ENCODE measurements at regions not wholly inside any gene's neighbourhood (a gene's known extent, or its start where the extent isn't known, plus 50 kb on each side); places are given as distances from the start of the nearest gene placed in this dataset.
A peak's percentile ranks its signal among the peaks of the same experiment; 100 is the strongest.

- no peak for TF ChIP-seq Cebpa-rat (IDR thresholded peaks at IDR 0.05)
- H3K27me3 ChIP-seq = no peaks in the 10 kb centered on the region
- no peak overlapping the region for H3K4me3 ChIP-seq
- no peaks in the 10 kb centered on the region for H4K20me1 ChIP-seq
- peaks cover 12% of the 10 kb centered on the region for H3K4me1 ChIP-seq
- H3K9me3 ChIP-seq = no peaks in the 10 kb centered on the region
- peak overlapping the region; percentile 26; the same call in 1 of the 2 replicates for H3K4me2 ChIP-seq
- H3K27ac ChIP-seq = no peak overlapping the region
- no peak overlapping the region for H3K9ac ChIP-seq
- H3K36me3 ChIP-seq = peaks cover 25% of the 10 kb centered on the region
Measured at GRCh38 chr1:223001653-223002634, 141.1 kb downstream of the TLR5 start.

GRCh38 chr1:223003549-223003948 is 139.5 kb downstream of the TLR5 start:
- H3K9ac ChIP-seq = no peak overlapping the region
- peaks cover 19% of the 10 kb centered on the region for H3K4me1 ChIP-seq
- no peak overlapping the region for H3K4me3 ChIP-seq
- H3K4me2 ChIP-seq = no peak overlapping the region
- H3K27ac ChIP-seq = no peak overlapping the region
- TF ChIP-seq Cebpa-rat (IDR thresholded peaks at IDR 0.05) = no peak
- peaks cover 25% of the 10 kb centered on the region for H3K36me3 ChIP-seq
- H4K20me1 ChIP-seq = no peaks in the 10 kb centered on the region
- no peaks in the 10 kb centered on the region for H3K27me3 ChIP-seq
- H3K9me3 ChIP-seq = no peaks in the 10 kb centered on the region

- no peak overlapping the region for H3K9ac ChIP-seq
- H3K27me3 ChIP-seq = no peaks in the 10 kb centered on the region
- no peaks in the 10 kb centered on the region for H4K20me1 ChIP-seq
- H3K36me3 ChIP-seq = peaks cover 25% of the 10 kb centered on the region
- H3K4me1 ChIP-seq = peaks cover 43% of the 10 kb centered on the region
- no peak for TF ChIP-seq Cebpa-rat (IDR thresholded peaks at IDR 0.05)
- no peak overlapping the region for H3K4me3 ChIP-seq
- no peak overlapping the region for H3K27ac ChIP-seq
- H3K9me3 ChIP-seq = no peaks in the 10 kb centered on the region
- no peak overlapping the region for H3K4me2 ChIP-seq
Measured at GRCh38 chr1:223006371-223006770, 136.7 kb downstream of the TLR5 start.

- peaks cover 38% of the 10 kb centered on the region for H3K4me1 ChIP-seq
- H3K9me3 ChIP-seq = no peaks in the 10 kb centered on the region
- H3K27ac ChIP-seq = no peak overlapping the region
- H3K27me3 ChIP-seq = no peaks in the 10 kb centered on the region
- no peak for TF ChIP-seq Cebpa-rat (IDR thresholded peaks at IDR 0.05)
- no peak overlapping the region for H3K9ac ChIP-seq
- peaks cover 25% of the 10 kb centered on the region for H3K36me3 ChIP-seq
- peak overlapping the region; percentile 38 for H3K4me2 ChIP-seq
- no peak overlapping the region for H3K4me3 ChIP-seq
- no peaks in the 10 kb centered on the region for H4K20me1 ChIP-seq
Measured at GRCh38 chr1:223006917-223007648, 136.0 kb downstream of the TLR5 start.

GRCh38 chr1:223007935-223008334 is 135.1 kb downstream of the TLR5 start:
- Histone ChIP-seq H3K27me3 (no peaks in the 10 kb centered on the region), H3K4me1 (peaks cover 37% of the 10 kb centered on the region), H3K9me3 (no peaks in the 10 kb centered on the region), H3K4me2 (no peak overlapping the region), H3K4me3 (no peak overlapping the region), H3K36me3 (peaks cover 17% of the 10 kb centered on the region), H3K9ac (no peak overlapping the region), H3K27ac (no peak overlapping the region), H4K20me1 (no peaks in the 10 kb centered on the region)
- TF ChIP-seq Cebpa-rat (IDR thresholded peaks at IDR 0.05) = no peak

- no peak overlapping the region for H3K27ac ChIP-seq
- H3K4me3 ChIP-seq = no peak overlapping the region
- no peak overlapping the region for H3K4me2 ChIP-seq
- no peaks in the 10 kb centered on the region for H3K9me3 ChIP-seq
- H4K20me1 ChIP-seq = no peaks in the 10 kb centered on the region
- no peak overlapping the region for H3K9ac ChIP-seq
- H3K4me1 ChIP-seq = peaks cover 37% of the 10 kb centered on the region
- no peak for TF ChIP-seq Cebpa-rat (IDR thresholded peaks at IDR 0.05)
- H3K36me3 ChIP-seq = peaks cover 9% of the 10 kb centered on the region; the same call in 1 of the 2 replicates
- no peaks in the 10 kb centered on the region for H3K27me3 ChIP-seq
Measured at GRCh38 chr1:223008808-223009207, 134.2 kb downstream of the TLR5 start.

- Histone ChIP-seq H3K4me2 (no peak overlapping the region), H4K20me1 (no peaks in the 10 kb centered on the region), H3K4me3 (no peak overlapping the region), H3K27me3 (no peaks in the 10 kb centered on the region), H3K27ac (no peak overlapping the region), H3K36me3 (peaks cover 3% of the 10 kb centered on the region; the same call in 1 of the 2 replicates), H3K4me1 (peaks cover 37% of the 10 kb centered on the region), H3K9me3 (no peaks in the 10 kb centered on the region), H3K9ac (no peak overlapping the region)
- TF ChIP-seq Cebpa-rat (IDR thresholded peaks at IDR 0.05) = no peak
Measured at GRCh38 chr1:223009406-223009805, 133.6 kb downstream of the TLR5 start.

GRCh38 chr1:223010582-223011504 is 132.2 kb downstream of the TLR5 start:
- Histone ChIP-seq H4K20me1 (no peaks in the 10 kb centered on the region), H3K27ac (no peak overlapping the region), H3K9ac (no peak overlapping the region), H3K4me3 (no peak overlapping the region), H3K9me3 (no peaks in the 10 kb centered on the region), H3K27me3 (no peaks in the 10 kb centered on the region), H3K4me1 (peaks cover 37% of the 10 kb centered on the region), H3K4me2 (peak overlapping the region; percentile 44), H3K36me3 (no peaks in the 10 kb centered on the region)
- no peak for TF ChIP-seq Cebpa-rat (IDR thresholded peaks at IDR 0.05)

- Histone ChIP-seq H3K9ac (no peak overlapping the region), H3K9me3 (no peaks in the 10 kb centered on the region), H3K27ac (no peak overlapping the region), H3K4me2 (peak overlapping the region; percentile 44), H4K20me1 (no peaks in the 10 kb centered on the region), H3K4me1 (peaks cover 37% of the 10 kb centered on the region), H3K27me3 (no peaks in the 10 kb centered on the region), H3K4me3 (no peak overlapping the region), H3K36me3 (no peaks in the 10 kb centered on the region)
- TF ChIP-seq Cebpa-rat (IDR thresholded peaks at IDR 0.05) = no peak
Measured at GRCh38 chr1:223011505-223011856, 131.6 kb downstream of the TLR5 start.

Data from BLaER1 (cell line).